ENCODE measurements at regions not wholly inside any gene's neighbourhood (a gene's known extent, or its start where the extent isn't known, plus 50 kb on each side); places are given as distances from the start of the nearest gene placed in this dataset.

GRCh38 chr15:38164061-38164460 is 88.6 kb upstream of the SPRED1 start:
- TF ChIP-seq, protein P1, sequence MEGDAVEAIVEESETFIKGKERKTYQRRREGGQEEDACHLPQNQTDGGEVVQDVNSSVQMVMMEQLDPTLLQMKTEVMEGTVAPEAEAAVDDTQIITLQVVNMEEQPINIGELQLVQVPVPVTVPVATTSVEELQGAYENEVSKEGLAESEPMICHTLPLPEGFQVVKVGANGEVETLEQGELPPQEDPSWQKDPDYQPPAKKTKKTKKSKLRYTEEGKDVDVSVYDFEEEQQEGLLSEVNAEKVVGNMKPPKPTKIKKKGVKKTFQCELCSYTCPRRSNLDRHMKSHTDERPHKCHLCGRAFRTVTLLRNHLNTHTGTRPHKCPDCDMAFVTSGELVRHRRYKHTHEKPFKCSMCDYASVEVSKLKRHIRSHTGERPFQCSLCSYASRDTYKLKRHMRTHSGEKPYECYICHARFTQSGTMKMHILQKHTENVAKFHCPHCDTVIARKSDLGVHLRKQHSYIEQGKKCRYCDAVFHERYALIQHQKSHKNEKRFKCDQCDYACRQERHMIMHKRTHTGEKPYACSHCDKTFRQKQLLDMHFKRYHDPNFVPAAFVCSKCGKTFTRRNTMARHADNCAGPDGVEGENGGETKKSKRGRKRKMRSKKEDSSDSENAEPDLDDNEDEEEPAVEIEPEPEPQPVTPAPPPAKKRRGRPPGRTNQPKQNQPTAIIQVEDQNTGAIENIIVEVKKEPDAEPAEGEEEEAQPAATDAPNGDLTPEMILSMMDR (IDR thresholded peaks at IDR 0.05) = no peak
- TF ChIP-seq EZH2 (IDR thresholded peaks at IDR 0.05; ENCODE audit: borderline replicate concordance, insufficient read depth, low read depth, low read length, poor library complexity, severe bottlenecking) = no peak
